Mesothelial cell of epicardium (in vitro differentiated cells): ENCODE measurements at regions not wholly inside any gene's neighbourhood (a gene's known extent, or its start where the extent isn't known, plus 50 kb on each side); places are given as distances from the start of the nearest gene placed in this dataset.

Experiments used
- DNase-seq, 2 experiments: peaks; one replicate each; pipeline ENCODE4 v3.0.0; 2021; ENCODE audit warnings: low spot score in 2 of 2; ENCODE audit not compliant: unreplicated experiment in 2 of 2
- H3K27ac Mint-ChIP-seq: 2 replicates; pipeline ENCODE4 v1.8.0; 2021; ENCODE audit warnings: mixed read lengths
- H3K27me3 Mint-ChIP-seq: 2 replicates; pipeline ENCODE4 v1.8.0; 2021; ENCODE audit warnings: low read depth, mixed read lengths
- H3K36me3 Mint-ChIP-seq: 2 replicates; pipeline ENCODE4 v1.8.0; 2021; ENCODE audit warnings: mixed read lengths
- H3K4me1 Mint-ChIP-seq: 2 replicates; pipeline ENCODE4 v1.8.0; 2021; ENCODE audit warnings: mixed read lengths
- H3K4me3 Mint-ChIP-seq: 2 replicates; pipeline ENCODE4 v1.8.0; 2021; ENCODE audit warnings: mild to moderate bottlenecking, moderate library complexity, mixed read lengths
- H3K9me3 Mint-ChIP-seq: 2 replicates; pipeline ENCODE4 v1.8.0; 2021; ENCODE audit warnings: mixed read lengths
- CTCF ChIP-seq: fragments of 200-600 bp; sonication (generic); IDR thresholded peaks from one replicate; pipeline ENCODE4 v1.5.0; 2021; ENCODE audit warnings: antibody characterized with exemption; ENCODE audit not compliant: unreplicated experiment

GRCh38 chr20:41978875-41979274, 360.7 kb upstream of the CHD6 start:
- Mint-ChIP-seq H3K36me3 (no peaks in the 10 kb centered on the region), H3K4me1 (no peaks in the 10 kb centered on the region), H3K27me3 (peaks cover 3% of the 10 kb centered on the region), H3K27ac (no peak overlapping the region), H3K4me3 (no peak overlapping the region), H3K9me3 (peaks cover 2% of the 10 kb centered on the region)
- no peak for TF ChIP-seq CTCF
- no peak for DNase-seq

- Mint-ChIP-seq H3K4me1 (no peaks in the 10 kb centered on the region), H3K4me3 (no peak overlapping the region), H3K36me3 (no peaks in the 10 kb centered on the region), H3K9me3 (no peaks in the 10 kb centered on the region), H3K27me3 (peaks cover 3% of the 10 kb centered on the region), H3K27ac (no peak overlapping the region)
- no peak for TF ChIP-seq CTCF
- no peak for DNase-seq
Measured at GRCh38 chr20:41978246-41978790, 360.1 kb upstream of the CHD6 start.

- Mint-ChIP-seq H3K36me3 (no peaks in the 10 kb centered on the region), H3K4me3 (no peak overlapping the region)
Measured at GRCh38 chr20:41969656-41970055, 351.5 kb upstream of the CHD6 start.

GRCh38 chr20:41960166-41960565, 342.0 kb upstream of the CHD6 start:
- H3K27me3 Mint-ChIP-seq = peaks cover 29% of the 10 kb centered on the region
- no peak for DNase-seq
- H3K27ac Mint-ChIP-seq = no peak overlapping the region
- no peaks in the 10 kb centered on the region for H3K9me3 Mint-ChIP-seq
- H3K4me3 Mint-ChIP-seq = no peak overlapping the region
- H3K4me1 Mint-ChIP-seq = peaks cover 2% of the 10 kb centered on the region
- no peaks in the 10 kb centered on the region for H3K36me3 Mint-ChIP-seq
- no peak for TF ChIP-seq CTCF

More at GRCh38 chr20:41969656-41970055, 351.5 kb upstream of the CHD6 start:
- Mint-ChIP-seq H3K9me3 (peaks cover 5% of the 10 kb centered on the region), H3K4me1 (peaks cover 14% of the 10 kb centered on the region), H3K27me3 (no peaks in the 10 kb centered on the region), H3K27ac (no peak overlapping the region)
- TF ChIP-seq CTCF = no peak
- DNase-seq = no peak

- H3K27me3 Mint-ChIP-seq = peaks cover 47% of the 10 kb centered on the region
- no peak overlapping the region for H3K27ac Mint-ChIP-seq
- TF ChIP-seq CTCF = no peak
Measured at GRCh38 chr20:41958391-41958790, 340.2 kb upstream of the CHD6 start.

More at GRCh38 chr20:41958391-41958790, 340.2 kb upstream of the CHD6 start:
- Mint-ChIP-seq H3K9me3 (no peaks in the 10 kb centered on the region), H3K4me1 (peaks cover 2% of the 10 kb centered on the region), H3K36me3 (no peaks in the 10 kb centered on the region), H3K4me3 (no peak overlapping the region)
- DNase-seq = no peak
